H9 (cell line): ENCODE measurements at regions not wholly inside any gene's neighbourhood (a gene's known extent, or its start where the extent isn't known, plus 50 kb on each side); places are given as distances from the start of the nearest gene placed in this dataset.

Experiments
- DNase-seq: peaks from one replicate; pipeline ENCODE4 v3.0.0-alpha.2; 2017
- H2AFZ ChIP-seq: one replicate; pipeline ENCODE4 v1.6.1; 2013; ENCODE audit warnings: mild to moderate bottlenecking, low read length, control low read depth, moderate library complexity
- H2AK5ac ChIP-seq: 2 replicates; pipeline ENCODE4 v1.6.1; 2013; ENCODE audit warnings: low read length, control low read depth, mixed read lengths; ENCODE audit not compliant: insufficient read length
- H2BK120ac ChIP-seq: one replicate; pipeline ENCODE4 v1.6.1; 2013; ENCODE audit warnings: low read depth, mild to moderate bottlenecking, low read length, control low read depth, inconsistent platforms; ENCODE audit not compliant: poor library complexity, severe bottlenecking
- H2BK12ac ChIP-seq: 2 replicates; pipeline ENCODE4 v1.6.1; 2013; ENCODE audit warnings: low read length, control low read depth, mixed read lengths, low read depth; ENCODE audit not compliant: insufficient read length
- H2BK15ac ChIP-seq: 2 replicates; pipeline ENCODE4 v1.6.1; 2013; ENCODE audit warnings: low read depth, low read length, control low read depth
- H2BK20ac ChIP-seq: one replicate; pipeline ENCODE4 v1.6.1; 2013; ENCODE audit warnings: low read depth, mild to moderate bottlenecking, low read length, control low read depth, inconsistent platforms; ENCODE audit not compliant: poor library complexity, severe bottlenecking
- H2BK5ac ChIP-seq: 2 replicates; pipeline ENCODE4 v1.6.1; 2013; ENCODE audit warnings: low read length, control low read depth, mixed read lengths; ENCODE audit not compliant: insufficient read length
- H3K14ac ChIP-seq: 2 replicates; pipeline ENCODE4 v1.6.1; 2013; ENCODE audit warnings: low read length, control low read depth; ENCODE audit not compliant: insufficient read depth
- H3K18ac ChIP-seq: 2 replicates; pipeline ENCODE4 v1.6.1; 2013; ENCODE audit warnings: low read depth, mild to moderate bottlenecking, mixed read lengths, low read length, control low read depth; ENCODE audit not compliant: insufficient read length
- H3K23ac ChIP-seq: 2 replicates; pipeline ENCODE4 v1.6.1; 2013; ENCODE audit warnings: low read length, control low read depth, mixed read lengths, low read depth; ENCODE audit not compliant: insufficient read length
- H3K23me2 ChIP-seq: 2 replicates; pipeline ENCODE4 v1.6.1; 2013; ENCODE audit warnings: low read depth, mild to moderate bottlenecking, mixed read lengths, low read length, control low read depth; ENCODE audit not compliant: insufficient read length, poor library complexity, severe bottlenecking
- H3K27ac ChIP-seq: 2 replicates; pipeline ENCODE4 v1.5.1; 2013; ENCODE audit warnings: low read length, control low read depth, mixed read lengths, low read depth; ENCODE audit not compliant: insufficient read length
- H3K27me3 ChIP-seq: 2 replicates; pipeline ENCODE4 v1.6.1; 2013; ENCODE audit warnings: low read length, control low read depth, inconsistent platforms; ENCODE audit not compliant: insufficient read depth
- H3K4ac ChIP-seq: 2 replicates; pipeline ENCODE4 v1.6.1; 2013; ENCODE audit warnings: low read depth, mild to moderate bottlenecking, control low read depth, inconsistent platforms, low read length, moderate library complexity
- H3K4me1 ChIP-seq: 2 replicates; pipeline ENCODE4 v1.6.1; 2013; ENCODE audit warnings: low read length, control low read depth, inconsistent platforms; ENCODE audit not compliant: insufficient read depth
- H3K4me2 ChIP-seq: 2 replicates; pipeline ENCODE4 v1.6.1; 2013; ENCODE audit warnings: low read length, control low read depth, mixed read lengths; ENCODE audit not compliant: insufficient read length, insufficient read depth
- H3K56ac ChIP-seq: 2 replicates; pipeline ENCODE4 v1.6.1; 2013; ENCODE audit warnings: low read depth, mild to moderate bottlenecking, mixed read lengths, low read length, control low read depth; ENCODE audit not compliant: insufficient read length
- H3K79me1 ChIP-seq: 2 replicates; pipeline ENCODE4 v1.6.1; 2013; ENCODE audit warnings: low read depth, mild to moderate bottlenecking, moderate library complexity, low read length, control low read depth, inconsistent platforms; ENCODE audit not compliant: insufficient read depth, poor library complexity, severe bottlenecking
- H3K79me2 ChIP-seq: 2 replicates; pipeline ENCODE4 v1.6.1; 2013; ENCODE audit warnings: low read length, control low read depth, inconsistent platforms; ENCODE audit not compliant: insufficient read depth
- H3K9ac ChIP-seq: 2 replicates; pipeline ENCODE4 v1.6.1; 2013; ENCODE audit warnings: low read length, control low read depth, mixed read lengths; ENCODE audit not compliant: insufficient read length; ENCODE audit errors: extremely low read depth
- H3K9me3 ChIP-seq: one replicate; pipeline ENCODE4 v1.6.1; 2013; ENCODE audit warnings: low read depth, low read length, inconsistent platforms; ENCODE audit not compliant: control insufficient read depth
- H3T11ph ChIP-seq: one replicate; pipeline ENCODE4 v1.6.1; 2013; ENCODE audit warnings: mild to moderate bottlenecking, low read length, control low read depth, inconsistent platforms
- H4K20me1 ChIP-seq: one replicate; pipeline ENCODE4 v1.6.1; 2013; ENCODE audit not compliant: control insufficient read depth, insufficient read length, insufficient read depth
- H4K5ac ChIP-seq: 2 replicates; pipeline ENCODE4 v1.6.1; 2013; ENCODE audit warnings: low read depth, mild to moderate bottlenecking, mixed read lengths, low read length, control low read depth; ENCODE audit not compliant: insufficient read length
- H4K8ac ChIP-seq: replicated peaks from 2 replicates; pipeline ENCODE4 v1.6.1; 2013; ENCODE audit warnings: low read length, control low read depth, mixed read lengths, low read depth; ENCODE audit not compliant: insufficient read length
- H4K91ac ChIP-seq: 2 replicates; pipeline ENCODE4 v1.6.1; 2013; ENCODE audit warnings: low read depth, mild to moderate bottlenecking, moderate library complexity, mixed read lengths, low read length, control low read depth; ENCODE audit not compliant: insufficient read length
- H3K27ac Mint-ChIP-seq, 3 experiments: 2 replicates in 2 of 3; 3 replicates in 1 of 3; pipeline ENCODE4 v1.8.0; 2020 to 2021; ENCODE audit warnings: mixed read lengths in 3 of 3, mild to moderate bottlenecking in 1 of 3, moderate library complexity in 1 of 3
- H3K27me3 Mint-ChIP-seq: 2 replicates; pipeline ENCODE4 v1.8.0; 2021; ENCODE audit warnings: low read depth, mild to moderate bottlenecking, moderate library complexity, mixed read lengths
- H3K36me3 Mint-ChIP-seq, 3 experiments: 2 replicates in 2 of 3; 3 replicates in 1 of 3; pipeline ENCODE4 v1.8.0; 2020 to 2021; ENCODE audit warnings: low read depth in 3 of 3, mixed read lengths in 3 of 3; ENCODE audit not compliant: insufficient read depth in 1 of 3
- H3K4me1 Mint-ChIP-seq, 2 experiments: 2 replicates each; pipeline ENCODE4 v1.8.0; 2020; ENCODE audit warnings: mixed read lengths in 2 of 2
- H3K4me3 Mint-ChIP-seq, 2 experiments: 2 replicates in 1 of 2; 3 replicates in 1 of 2; pipeline ENCODE4 v1.8.0; 2020 to 2021; ENCODE audit warnings: mild to moderate bottlenecking in 2 of 2, mixed read lengths in 2 of 2, moderate library complexity in 1 of 2
- H3K9me3 Mint-ChIP-seq, 2 experiments: 2 replicates in 1 of 2; 3 replicates in 1 of 2; pipeline ENCODE4 v1.8.0; 2020; ENCODE audit warnings: mild to moderate bottlenecking in 2 of 2, mixed read lengths in 2 of 2, moderate library complexity in 1 of 2
- CTCF ChIP-seq: fragments of 200-600 bp; sonication (generic); conservative IDR thresholded peaks from 3 replicates; pipeline ENCODE4 v1.8.0; 2021; ENCODE audit warnings: antibody characterized with exemption, mild to moderate bottlenecking
- WGBS: extraction: QIAGEN DNeasy Blood & Tissue Kit; methylation state at CpG from one replicate; pipeline ENCODE4 v1.1.7; 2013; ENCODE audit warnings: missing lambda C conversion rate, low lambda C conversion rate, mixed read lengths; ENCODE audit not compliant: insufficient read length; ENCODE audit errors: extremely low coverage; 5-methylcytosine and 5-hydroxymethylcytosine counted together

- H4K91ac ChIP-seq, result no peak overlapping the region
- no peak overlapping the region for H2BK20ac ChIP-seq
- TF ChIP-seq CTCF, result no peak
- Mint-ChIP-seq H3K27ac (no peak overlapping the region), H3K4me3 (no peak overlapping the region), H3K36me3 (no peaks in the 10 kb centered on the region; a peak in 1 of 7 replicates), H3K9me3 (no peaks in the 10 kb centered on the region; a peak in 1 of 5 replicates), H3K4me1 (peaks cover 0 to 2% of the 10 kb centered on the region in 2 experiments; a peak in 1 of 4 replicates), H3K27me3 (no peaks in the 10 kb centered on the region)
- no peaks in the 10 kb centered on the region for H3K79me1 ChIP-seq
- H3T11ph ChIP-seq, result no peak overlapping the region
- no peak overlapping the region for H2AFZ ChIP-seq
- H3K56ac ChIP-seq, result no peak overlapping the region
- no peak overlapping the region for H2BK15ac ChIP-seq
- H3K79me2 ChIP-seq, result no peaks in the 10 kb centered on the region; the same call in 1 of the 2 replicates
- H3K23me2 ChIP-seq, result no peaks in the 10 kb centered on the region
- H3K9ac ChIP-seq, result no peak overlapping the region
- 0 out of 2 replicates have a peak overlapping the region, but pooled peaks have one; percentile 48 for H3K14ac ChIP-seq
- no peak for DNase-seq
- H3K4ac ChIP-seq, result no peak overlapping the region
- WGBS, result no CpG with 5 or more reads among the region's 7 CpGs
- no peak overlapping the region for H2BK12ac ChIP-seq
- peak overlapping the region; percentile 37 for H2BK5ac ChIP-seq
- H4K20me1 ChIP-seq, result no peaks in the 10 kb centered on the region
- no peaks in the 10 kb centered on the region for H3K27me3 ChIP-seq
- H4K8ac ChIP-seq, result peak overlapping the region; percentile 89
- peak overlapping the region; percentile 99 for H3K23ac ChIP-seq
- H2BK120ac ChIP-seq, result no peak overlapping the region
- no peak overlapping the region for H3K4me2 ChIP-seq
- no peak overlapping the region for H3K27ac ChIP-seq
- H3K4me1 ChIP-seq, result no peaks in the 10 kb centered on the region
- peak overlapping the region; percentile 48 for H4K5ac ChIP-seq
- no peaks in the 10 kb centered on the region for H3K9me3 ChIP-seq
- peak overlapping the region; percentile 68 for H3K18ac ChIP-seq
- H2AK5ac ChIP-seq, result no peak overlapping the region
Observed at GRCh38 chr16:73251608-73252007, 203.7 kb upstream of the ZFHX3 start.
